ENCODE measurements at regions not wholly inside any gene's neighbourhood (a gene's known extent, or its start where the extent isn't known, plus 50 kb on each side); places are given as distances from the start of the nearest gene placed in this dataset.

DNA sequence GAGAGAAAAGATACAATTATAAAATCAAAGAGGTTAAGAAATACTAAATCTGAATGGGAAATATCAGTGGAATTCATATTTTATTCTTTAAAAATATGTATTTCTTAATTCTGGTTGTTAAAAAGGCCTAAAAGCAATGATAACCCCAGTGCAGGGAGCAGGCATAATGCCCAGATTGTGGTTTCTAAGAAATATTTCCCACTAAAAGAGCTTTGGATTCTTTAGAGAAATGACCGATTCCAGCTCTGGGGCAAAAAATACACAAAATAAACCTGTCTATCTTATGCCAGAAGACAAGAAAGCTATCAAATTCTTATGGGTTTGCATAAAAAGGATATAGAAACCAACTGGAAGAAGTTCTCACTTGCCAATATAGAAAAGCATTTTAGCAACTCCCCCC is 71.6 kb downstream of the PDE6H start:
- TF ChIP-seq POLR2A (IDR thresholded peaks at IDR 0.05) (no peak), CTCF (IDR thresholded peaks at IDR 0.05 in 4 of 5, conservative IDR thresholded peaks at IDR 0.05 in 1 of 5) (no peak)
- ATAC-seq (no peak), DNase-seq (no peak)
- in situ Hi-C loops (cut with MboI; ENCODE audit: low sequenced_read_pairs in 4 of 4): no loop called here
- intact Hi-C loops (cut with DNase I; ENCODE audit: low total_unique reads): no loop called here
- Histone ChIP-seq H3K36me3 (no peaks in the 10 kb centered on the region), H3K27me3 (no peaks in the 10 kb centered on the region), H3K4me3 (no peak overlapping the region), H3K9me3 (no peaks in the 10 kb centered on the region), H3K27ac (no peak overlapping the region), H3K4me1 (peaks cover 0 to 7% of the 10 kb centered on the region in 2 donors)

DNA sequence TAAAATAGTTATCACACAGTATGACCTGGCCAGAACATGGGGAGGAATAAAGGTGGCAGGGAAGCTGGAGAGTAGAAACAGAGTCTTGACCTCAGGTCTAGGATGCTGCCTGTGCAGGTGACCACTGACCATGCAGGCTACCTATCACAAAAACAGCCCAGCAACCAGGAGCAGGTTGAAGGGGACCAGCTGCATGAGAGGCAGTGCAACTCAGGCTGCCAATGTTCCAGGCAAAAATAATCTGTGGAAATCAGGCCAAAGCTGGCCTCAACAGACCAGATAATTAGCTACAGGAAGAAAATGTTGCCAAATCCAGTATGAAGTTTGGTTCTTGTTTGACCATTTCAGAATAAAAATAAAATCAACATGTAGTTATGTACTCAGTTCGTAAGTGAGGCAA is 72.6 kb downstream of the PDE6H start:
- Histone ChIP-seq H3K27me3 (no peaks in the 10 kb centered on the region), H3K9me3 (no peaks in the 10 kb centered on the region), H3K27ac (no peak overlapping the region), H3K4me3 (no peak overlapping the region), H3K36me3 (no peaks in the 10 kb centered on the region), H3K4me1 (peaks cover 0 to 7% of the 10 kb centered on the region in 2 donors)
- intact Hi-C loops (cut with DNase I; ENCODE audit: low total_unique reads) (no loop called here), in situ Hi-C loops (cut with MboI; ENCODE audit: low sequenced_read_pairs in 4 of 4) (no loop called here)
- no peak for DNase-seq
- TF ChIP-seq CTCF (IDR thresholded peaks at IDR 0.05 in 4 of 5, conservative IDR thresholded peaks at IDR 0.05 in 1 of 5) (no peak), POLR2A (IDR thresholded peaks at IDR 0.05) (no peak)
- no peak for ATAC-seq

GRCh38 chr12:15047611-15048010 is 74.8 kb downstream of the PDE6H start:
- intact Hi-C loops (cut with DNase I; ENCODE audit: low total_unique reads): no loop called here
- TF ChIP-seq CTCF (IDR thresholded peaks at IDR 0.05 in 4 of 5, conservative IDR thresholded peaks at IDR 0.05 in 1 of 5) (no peak), POLR2A (IDR thresholded peaks at IDR 0.05) (no peak)
- DNase-seq: no peak
- Histone ChIP-seq H3K27me3 (no peaks in the 10 kb centered on the region), H3K9me3 (no peaks in the 10 kb centered on the region), H3K36me3 (no peaks in the 10 kb centered on the region), H3K4me1 (peaks cover 0 to 7% of the 10 kb centered on the region in 2 donors), H3K27ac (no peak overlapping the region), H3K4me3 (no peak overlapping the region)
- ATAC-seq: no peak
- in situ Hi-C loops (cut with MboI; ENCODE audit: low sequenced_read_pairs in 4 of 4): no loop called here

DNA sequence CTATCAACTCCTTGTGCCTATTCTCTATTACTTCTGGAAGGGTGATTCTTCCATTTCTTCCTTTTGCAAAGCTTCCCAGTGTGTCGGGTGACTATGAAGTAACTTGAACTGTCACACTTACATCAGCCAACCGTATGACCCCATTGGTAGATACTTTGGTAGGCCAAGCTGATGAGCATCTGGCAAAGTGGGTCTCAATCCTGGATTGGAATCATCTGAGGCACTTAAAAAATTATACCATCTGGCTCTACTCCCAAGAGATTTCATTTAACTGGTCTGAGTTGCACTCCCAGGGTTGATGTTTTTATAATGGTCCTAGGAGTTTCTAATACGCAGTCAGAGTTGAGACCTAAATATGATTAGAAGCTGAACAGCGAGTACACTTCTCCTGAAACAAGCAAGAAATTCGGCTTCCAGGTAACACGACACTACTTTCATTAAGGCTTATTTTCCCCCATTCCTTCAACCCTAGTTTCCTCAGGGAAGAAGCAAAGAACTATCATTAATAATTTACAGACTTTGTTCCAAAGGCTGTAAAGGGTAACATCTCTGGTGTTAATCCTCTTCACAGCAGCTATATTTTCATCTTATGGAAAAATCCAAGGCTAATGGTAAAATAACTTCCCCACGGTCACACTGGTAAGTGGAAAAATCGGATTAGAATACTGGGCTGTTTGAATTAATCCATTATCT is 76.8 kb downstream of the PDE6H start:
- in situ Hi-C loops (cut with MboI; ENCODE audit: low sequenced_read_pairs in 4 of 4): loop anchor here in 1 of 4 donors (25.0 kb wide), 1 partner anchor 113 kb away; no protein-coding TSS in a partner anchor

More for the DNA sequence above, 76.8 kb downstream of the PDE6H start:
- no peaks in the 10 kb centered on the region for H3K36me3 ChIP-seq
- no peak for TF ChIP-seq POLR2A (IDR thresholded peaks at IDR 0.05)
- no peak for TF ChIP-seq CTCF (IDR thresholded peaks at IDR 0.05 in 4 of 5, conservative IDR thresholded peaks at IDR 0.05 in 1 of 5)
- intact Hi-C loops (cut with DNase I; ENCODE audit: low total_unique reads): no loop called here
- no peak for DNase-seq
- H3K4me3 ChIP-seq: no peak overlapping the region
- H3K27me3 ChIP-seq: no peaks in the 10 kb centered on the region
- peaks cover 0 to 7% of the 10 kb centered on the region in 2 donors for H3K4me1 ChIP-seq
- no peak for ATAC-seq
- no peak overlapping the region for H3K27ac ChIP-seq
- no peaks in the 10 kb centered on the region for H3K9me3 ChIP-seq
